NCI-H69 (cell line): ENCODE measurements at regions not wholly inside any gene's neighbourhood (a gene's known extent, or its start where the extent isn't known, plus 50 kb on each side); places are given as distances from the start of the nearest gene placed in this dataset.
A peak's percentile ranks its signal among the peaks of the same experiment; 100 is the strongest.

ENCODE experiments used
- DNase-seq: peaks from one replicate; lab custom pipeline; 2025; lab: John Stamatoyannopoulos, UW

- DNase-seq = peak; percentile 44
Observed at GRCh38 chr14:85002846-85003245, 527.1 kb upstream of the FLRT2 start.

DNA sequence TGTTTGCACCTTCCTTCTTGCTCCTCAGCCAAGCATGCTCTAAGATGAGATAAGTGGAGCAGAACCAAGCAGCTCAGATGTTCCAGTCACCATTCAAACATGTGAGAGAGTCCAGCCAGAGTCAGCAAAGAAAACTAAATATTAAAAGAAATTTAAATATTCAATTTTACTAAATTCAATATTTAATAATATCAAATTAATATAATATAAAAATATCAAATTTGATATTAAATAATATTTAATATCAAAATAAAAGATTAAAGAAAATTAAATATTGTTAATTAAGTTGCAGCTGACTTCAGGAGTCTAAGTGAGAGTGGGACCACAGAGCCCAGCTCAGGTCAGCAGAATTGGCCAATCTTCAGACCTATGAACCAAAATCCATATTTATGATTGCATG is 526.1 kb upstream of the FLRT2 start:
- no peak for DNase-seq

DNA sequence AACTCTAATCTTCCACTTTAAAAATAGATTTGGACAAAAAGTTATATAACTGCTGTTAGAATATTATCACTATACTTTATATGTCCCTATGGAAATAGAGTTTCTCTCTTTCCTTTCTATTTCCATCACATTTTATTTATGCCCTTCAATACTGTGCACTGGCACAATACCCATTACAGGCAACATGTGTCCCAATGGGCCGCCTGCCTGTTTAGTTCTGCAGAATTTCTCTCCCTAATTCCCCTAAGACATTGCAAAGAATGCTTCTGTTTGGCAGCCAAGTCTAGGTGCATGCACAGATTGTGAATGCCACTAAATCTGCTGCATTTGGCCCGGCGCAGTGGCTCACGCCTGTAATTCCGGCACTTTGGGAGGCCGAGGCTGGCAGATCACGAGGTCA is 520.4 kb upstream of the FLRT2 start:
- DNase-seq = no peak

DNA sequence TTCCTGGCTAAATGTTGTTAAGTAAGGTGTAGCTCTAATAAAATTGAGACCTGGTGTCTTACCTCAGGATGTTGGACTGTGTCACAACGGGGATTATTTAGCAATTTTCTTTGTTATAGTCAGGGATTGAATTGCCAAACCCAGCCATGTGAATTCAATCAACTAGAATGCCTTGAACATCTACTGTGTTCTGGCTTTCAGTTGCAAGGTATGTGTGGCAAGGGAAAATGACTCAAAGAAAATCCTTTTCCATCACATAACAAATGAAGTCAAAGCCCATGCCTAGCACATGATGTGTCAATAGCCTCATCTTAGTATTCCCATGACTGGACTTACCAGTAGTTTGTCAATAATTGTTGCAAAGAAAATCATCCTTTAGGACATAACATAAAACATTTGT is 519.8 kb upstream of the FLRT2 start:
- DNase-seq = no peak

DNA sequence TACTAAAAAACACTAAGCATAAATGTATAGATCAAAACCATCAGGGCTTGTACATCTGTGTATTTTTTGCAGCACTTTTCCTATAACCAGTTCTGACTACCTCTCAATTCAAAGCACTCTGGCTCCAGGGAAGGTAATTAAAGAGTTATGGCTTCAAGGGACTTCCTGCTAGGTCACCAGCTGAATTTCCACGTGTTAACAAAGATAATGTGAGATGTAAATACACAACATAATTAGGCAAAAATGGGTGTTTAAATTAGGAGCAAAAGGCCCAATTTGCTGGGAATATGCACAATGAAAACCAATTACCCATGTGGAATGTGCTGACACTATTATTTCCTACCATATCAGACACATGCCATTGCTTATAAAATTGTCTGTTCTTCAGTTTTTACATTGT is 513.4 kb upstream of the FLRT2 start:
- peak; percentile 97 for DNase-seq

DNA sequence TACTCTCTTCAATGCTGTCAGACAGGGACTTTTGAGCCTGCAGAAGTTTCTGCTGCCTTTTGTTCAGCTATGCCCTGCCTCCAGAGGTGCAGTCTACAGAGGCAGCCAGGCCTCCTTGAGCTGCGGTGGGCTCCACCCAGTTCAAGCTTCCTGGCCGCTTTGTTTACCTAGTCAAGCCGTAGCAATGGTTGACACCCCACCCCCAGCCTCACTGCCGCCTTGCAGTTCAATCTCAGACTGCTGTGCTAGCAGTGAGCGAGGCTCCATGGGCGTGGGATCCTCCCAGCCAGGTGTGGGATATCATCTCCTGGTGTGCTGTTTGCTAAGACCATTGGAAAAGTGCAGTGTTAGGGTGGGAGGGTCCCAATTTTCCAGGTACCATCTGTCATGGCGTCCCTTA is 506.1 kb upstream of the FLRT2 start:
- DNase-seq = peak; percentile 35

DNA sequence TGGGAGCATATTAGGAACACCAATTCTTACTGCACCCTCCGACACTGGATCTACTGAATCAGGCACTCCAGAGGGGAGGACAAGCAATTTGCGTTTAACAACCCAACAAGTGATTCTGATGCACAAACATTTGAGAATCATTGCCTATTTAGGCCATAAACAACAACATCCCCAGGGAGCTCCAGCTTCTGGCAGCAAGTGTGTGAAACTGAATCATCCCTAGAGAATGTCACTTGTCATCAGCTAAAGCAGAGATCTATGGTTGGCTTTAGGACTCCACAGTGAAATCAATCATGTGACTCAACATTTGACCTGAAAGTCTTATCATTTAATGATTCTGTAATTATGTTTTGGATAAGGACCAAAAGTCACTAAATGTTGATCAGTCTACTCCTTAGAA is 505.0 kb upstream of the FLRT2 start:
- DNase-seq = peak; percentile 15

GRCh38 chr14:85027681-85028370 is 502.1 kb upstream of the FLRT2 start:
- DNase-seq = peak; percentile 81

- DNase-seq = no peak
Observed at GRCh38 chr14:85037411-85037810, 492.5 kb upstream of the FLRT2 start.

GRCh38 chr14:85038526-85039352 is 491.2 kb upstream of the FLRT2 start:
- peak; percentile 92 for DNase-seq

DNA sequence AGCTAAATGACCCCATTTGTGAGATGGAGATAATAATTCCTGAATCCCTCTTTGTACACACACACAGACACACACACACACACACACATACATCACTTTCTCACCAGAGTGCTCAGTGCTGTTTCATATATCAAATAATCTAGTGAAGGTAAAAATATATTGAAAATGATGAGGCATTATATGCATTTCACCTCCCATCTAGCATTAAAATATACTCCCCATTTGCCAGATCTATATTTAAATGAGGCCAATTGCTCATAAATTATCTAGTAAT is 490.7 kb upstream of the FLRT2 start:
- no peak for DNase-seq

DNA sequence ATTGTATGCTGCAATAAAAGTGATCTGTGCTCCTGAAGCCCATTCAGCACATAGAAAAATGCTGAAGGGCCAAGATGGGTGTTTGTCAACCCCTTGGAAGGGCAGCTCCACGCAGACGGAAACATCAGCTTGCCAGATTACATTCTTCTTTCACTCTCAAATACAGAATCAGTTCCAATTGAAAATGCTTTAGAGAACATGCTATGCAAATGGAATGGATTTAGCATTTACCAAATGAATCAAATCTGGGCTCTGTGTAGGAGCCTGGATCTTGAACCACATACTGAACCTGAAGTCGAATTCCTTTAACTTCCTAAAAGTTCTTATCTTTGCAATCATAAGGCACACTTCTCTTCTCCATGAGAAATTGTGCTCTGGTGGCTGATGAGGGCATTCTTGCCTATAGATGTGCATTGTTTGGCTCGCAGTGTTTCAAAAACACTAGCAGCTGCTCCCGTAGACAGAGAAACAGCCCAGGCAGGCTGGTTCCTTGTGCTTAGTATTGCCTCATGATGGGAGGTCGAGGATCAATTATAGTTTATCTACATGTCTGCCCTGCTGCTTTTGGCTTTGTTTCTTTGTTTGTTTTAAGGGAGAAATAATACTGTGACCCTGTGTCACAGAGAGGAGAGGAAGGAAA is 489.8 kb upstream of the FLRT2 start:
- DNase-seq = peak; percentile 97

DNA sequence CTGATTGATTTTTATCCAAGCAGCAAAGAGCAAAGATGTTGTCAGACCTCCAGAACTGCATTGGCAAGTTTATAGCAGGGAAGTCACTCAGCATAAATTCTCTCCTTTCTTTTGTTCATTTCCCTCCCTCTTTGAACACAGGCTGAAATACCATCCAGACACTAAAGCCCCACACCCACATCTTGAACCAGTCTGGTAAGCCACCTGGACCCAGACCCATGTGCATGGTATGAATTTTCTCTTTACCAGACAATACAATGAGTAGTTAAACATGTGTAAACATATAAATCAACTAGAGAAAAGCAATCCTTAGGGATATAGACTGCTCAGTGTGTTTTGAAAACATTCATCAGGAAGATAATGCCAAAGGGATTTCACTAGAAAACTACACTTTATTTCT is 488.3 kb upstream of the FLRT2 start:
- peak; percentile 91 for DNase-seq

- DNase-seq = no peak
Observed at GRCh38 chr14:85042301-85042700, 487.6 kb upstream of the FLRT2 start.

DNA sequence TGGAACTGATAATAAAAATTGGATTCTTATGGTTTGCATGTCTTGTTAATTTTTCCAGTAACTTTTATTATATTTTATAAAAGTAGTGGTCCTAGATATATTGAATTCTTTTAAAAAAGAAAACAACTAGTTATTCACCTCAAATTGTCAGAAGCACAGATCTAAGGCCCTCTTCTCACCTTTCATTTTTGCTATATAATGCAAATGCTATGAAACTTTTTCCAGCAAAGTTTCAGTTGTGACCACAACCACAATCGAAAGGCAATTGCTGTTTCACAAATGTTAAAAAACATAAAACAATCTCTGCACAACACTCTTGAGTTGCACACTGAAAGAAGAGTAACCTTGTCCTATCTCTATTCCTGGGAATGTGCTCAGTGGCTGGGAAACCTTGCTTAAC is 479.8 kb upstream of the FLRT2 start:
- DNase-seq = no peak

GRCh38 chr14:85052646-85053045 is 477.3 kb upstream of the FLRT2 start:
- no peak for DNase-seq

DNA sequence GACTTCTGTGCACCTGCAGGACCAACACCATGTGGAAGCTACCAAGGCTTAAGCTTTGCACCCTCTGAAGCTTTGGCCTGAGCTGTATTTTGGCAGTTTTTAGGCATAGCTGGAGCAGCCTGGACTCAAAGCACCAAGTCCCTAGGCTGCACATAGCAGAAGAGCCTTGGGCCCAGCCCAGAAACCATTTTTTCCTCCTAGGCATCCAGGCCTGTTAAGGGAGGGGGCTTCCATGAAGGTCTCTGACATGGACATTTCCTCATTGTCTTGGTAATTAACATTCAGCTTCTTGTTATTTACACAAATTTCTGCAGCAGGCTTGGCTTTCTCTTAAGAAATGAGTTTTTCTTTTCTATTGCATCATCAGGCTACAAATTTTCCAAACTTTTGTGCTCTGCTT is 475.8 kb upstream of the FLRT2 start:
- no peak for DNase-seq

- DNase-seq = no peak
Observed at GRCh38 chr14:85056267-85056666, 473.7 kb upstream of the FLRT2 start.

DNA sequence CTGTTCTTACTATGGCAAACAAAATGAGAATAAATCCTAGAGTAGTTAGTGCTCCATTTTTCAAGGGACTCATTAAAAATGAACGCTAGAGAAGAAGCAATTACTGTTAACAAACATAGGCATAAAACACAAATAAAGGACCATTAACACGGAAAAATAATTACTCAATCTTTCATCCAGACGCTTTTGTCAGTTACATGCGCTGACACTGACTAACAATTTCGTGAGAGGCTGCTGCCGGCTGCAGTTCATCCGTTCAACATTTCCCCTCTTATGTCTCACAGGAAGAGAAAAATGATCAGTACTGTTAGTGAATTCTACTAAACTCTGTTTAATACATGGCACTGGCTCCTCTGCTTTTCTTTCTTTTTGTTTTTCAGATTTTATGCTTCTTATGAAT is 472.7 kb upstream of the FLRT2 start:
- DNase-seq = peak; percentile 60

DNA sequence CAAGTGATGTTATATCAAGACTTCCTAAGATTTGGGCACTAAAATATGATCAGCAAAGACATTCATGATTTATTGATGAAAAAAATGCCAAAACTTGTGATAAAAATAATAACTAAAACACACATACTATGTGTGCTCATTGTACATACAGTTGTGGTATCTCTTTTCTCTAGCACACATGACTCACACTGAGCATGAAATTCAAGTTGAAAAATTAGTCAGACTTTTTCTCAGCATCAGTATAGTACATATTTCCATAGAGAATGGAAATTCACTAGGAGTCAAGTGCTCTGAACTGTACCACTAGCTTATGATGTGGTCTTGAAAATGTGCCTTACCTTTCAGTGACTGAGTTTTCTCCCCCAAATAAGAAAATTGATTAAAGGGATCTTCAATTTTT is 471.8 kb upstream of the FLRT2 start:
- no peak for DNase-seq

DNA sequence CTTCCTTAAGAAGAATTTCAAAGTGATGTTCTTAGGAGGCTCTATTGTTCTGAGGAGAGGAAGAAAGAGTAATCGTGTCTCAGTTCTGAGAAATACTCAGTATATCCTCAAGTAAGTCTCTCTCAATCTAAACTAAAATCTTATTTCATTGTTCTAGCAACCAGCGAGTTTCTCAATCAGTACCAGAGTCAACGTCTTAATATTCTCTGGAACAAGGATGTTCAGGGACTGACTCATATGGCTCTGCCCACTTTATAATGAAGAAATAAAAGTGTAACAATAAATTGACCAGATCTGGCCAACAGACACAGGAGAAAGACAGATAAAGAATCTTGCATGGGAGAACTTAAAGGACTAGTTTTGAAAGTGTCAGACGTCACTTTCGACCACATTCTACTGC is 469.8 kb upstream of the FLRT2 start:
- DNase-seq = no peak

GRCh38 chr14:85061256-85061655 is 468.7 kb upstream of the FLRT2 start:
- DNase-seq = no peak

- DNase-seq = no peak
Observed at GRCh38 chr14:85063747-85064146, 466.2 kb upstream of the FLRT2 start.
